Trophoblast cell (in vitro differentiated cells and primary cell): ENCODE measurements at regions not wholly inside any gene's neighbourhood (a gene's known extent, or its start where the extent isn't known, plus 50 kb on each side); places are given as distances from the start of the nearest gene placed in this dataset.

ENCODE experiments used
- DNase-seq, 2 donors: peaks; one replicate each; pipeline ENCODE4 v3.0.0-alpha.2; 2016
- H2AFZ ChIP-seq: 2 replicates; pipeline ENCODE4 v1.6.1; 2013; ENCODE audit warnings: low read length, moderate library complexity, mild to moderate bottlenecking; ENCODE audit not compliant: insufficient read depth, poor library complexity
- H2AK5ac ChIP-seq: 2 replicates; pipeline ENCODE4 v1.6.1; 2013; ENCODE audit warnings: mild to moderate bottlenecking, low read length
- H2BK120ac ChIP-seq: 2 replicates; pipeline ENCODE4 v1.6.1; 2013; ENCODE audit warnings: low read length, mild to moderate bottlenecking, moderate library complexity; ENCODE audit not compliant: insufficient read depth, poor library complexity
- H2BK12ac ChIP-seq: 2 replicates; pipeline ENCODE4 v1.6.1; 2013; ENCODE audit warnings: mild to moderate bottlenecking, low read length, moderate library complexity
- H2BK5ac ChIP-seq: 2 replicates; pipeline ENCODE4 v1.6.1; 2013; ENCODE audit warnings: low read length, low read depth, moderate library complexity, mild to moderate bottlenecking; ENCODE audit not compliant: poor library complexity
- H3K14ac ChIP-seq: 2 replicates; pipeline ENCODE4 v1.6.1; 2013; ENCODE audit warnings: mild to moderate bottlenecking, low read length
- H3K18ac ChIP-seq: 2 replicates; pipeline ENCODE4 v1.6.1; 2013; ENCODE audit warnings: mild to moderate bottlenecking, low read length
- H3K23ac ChIP-seq: 2 replicates; pipeline ENCODE4 v1.6.1; 2013; ENCODE audit warnings: low read length
- H3K27ac ChIP-seq: 2 replicates; pipeline ENCODE4 v1.5.1; 2013; ENCODE audit warnings: low read depth, mild to moderate bottlenecking, inconsistent platforms, low read length, moderate library complexity
- H3K27me3 ChIP-seq: 2 replicates; pipeline ENCODE4 v1.6.1; 2013; ENCODE audit warnings: inconsistent platforms, mild to moderate bottlenecking, low read length, moderate library complexity; ENCODE audit not compliant: insufficient read depth
- H3K36me3 ChIP-seq, 2 experiments: 1 replicate in 1 of 2; 2 replicates in 1 of 2; pipeline ENCODE4 v1.6.1; 2013; ENCODE audit warnings: low read length in 2 of 2, mild to moderate bottlenecking in 2 of 2, moderate library complexity in 1 of 2; ENCODE audit not compliant: insufficient read depth in 2 of 2, control insufficient read depth in 1 of 2
- H3K4ac ChIP-seq: 2 replicates; pipeline ENCODE4 v1.6.1; 2013; ENCODE audit warnings: low read depth, mild to moderate bottlenecking, low read length, moderate library complexity
- H3K4me1 ChIP-seq, 2 experiments: 1 replicate in 1 of 2; 2 replicates in 1 of 2; pipeline ENCODE4 v1.6.1; 2013; ENCODE audit warnings: low read length in 2 of 2, mild to moderate bottlenecking in 2 of 2, moderate library complexity in 1 of 2; ENCODE audit not compliant: insufficient read depth in 2 of 2, control insufficient read depth in 1 of 2
- H3K4me2 ChIP-seq: 2 replicates; pipeline ENCODE4 v1.6.1; 2013; ENCODE audit warnings: inconsistent platforms, mild to moderate bottlenecking, low read length, moderate library complexity
- H3K4me3 ChIP-seq: 2 replicates; pipeline ENCODE4 v1.5.1; 2013; ENCODE audit warnings: mild to moderate bottlenecking, low read depth, low read length, inconsistent platforms
- H3K79me1 ChIP-seq: one replicate; pipeline ENCODE4 v1.6.1; 2013; ENCODE audit warnings: low read length
- H3K79me2 ChIP-seq: 2 replicates; pipeline ENCODE4 v1.6.1; 2013; ENCODE audit warnings: low read length, mild to moderate bottlenecking; ENCODE audit not compliant: control insufficient read depth, insufficient read depth, poor library complexity
- H3K9ac ChIP-seq: 2 replicates; pipeline ENCODE4 v1.6.1; 2013; ENCODE audit warnings: mild to moderate bottlenecking, low read length
- H3K9me3 ChIP-seq: 2 replicates; pipeline ENCODE4 v1.6.1; 2013; ENCODE audit warnings: low read depth, mild to moderate bottlenecking, control low read depth, inconsistent platforms, low read length; ENCODE audit not compliant: insufficient read depth
- H4K12ac ChIP-seq: 2 replicates; pipeline ENCODE4 v1.6.1; 2013; ENCODE audit warnings: low read depth, mild to moderate bottlenecking, low read length, moderate library complexity
- H4K8ac ChIP-seq: 2 replicates; pipeline ENCODE4 v1.6.1; 2013; ENCODE audit warnings: low read depth, mild to moderate bottlenecking, low read length, moderate library complexity
- H4K91ac ChIP-seq: one replicate; pipeline ENCODE4 v1.6.1; 2013; ENCODE audit warnings: low read depth, mild to moderate bottlenecking, low read length, moderate library complexity
- WGBS: extraction: QIAGEN DNeasy Blood & Tissue Kit; methylation state at CpG from one replicate; pipeline ENCODE4 v1.1.7; 2013; ENCODE audit warnings: missing lambda C conversion rate; ENCODE audit not compliant: insufficient read length, insufficient coverage; ENCODE audit errors: extremely low coverage; 5-methylcytosine and 5-hydroxymethylcytosine counted together

GRCh38 chr4:29014555-29014954 is 1705.6 kb upstream of the PCDH7 start:
- Histone ChIP-seq H3K36me3 (no peaks in the 10 kb centered on the region), H3K4me3 (no peak overlapping the region), H3K4me2 (no peak overlapping the region), H3K9me3 (no peaks in the 10 kb centered on the region), H4K91ac (no peak overlapping the region), H3K4me1 (no peaks in the 10 kb centered on the region), H3K27ac (no peak overlapping the region), H2AK5ac (no peak overlapping the region), H3K23ac (no peak overlapping the region), H3K27me3 (no peaks in the 10 kb centered on the region), H2BK120ac (no peak overlapping the region), H3K14ac (no peak overlapping the region), H3K79me2 (no peaks in the 10 kb centered on the region), H3K9ac (no peak overlapping the region), H3K79me1 (no peaks in the 10 kb centered on the region), H2BK5ac (no peak overlapping the region), H4K8ac (no peak overlapping the region), H3K18ac (no peak overlapping the region), H4K12ac (no peak overlapping the region), H2AFZ (no peak overlapping the region), H3K4ac (no peak overlapping the region), H2BK12ac (no peak overlapping the region)
- DNase-seq = no peak
- no CpG with 5 or more reads among the region's 4 CpGs for WGBS

- no peak overlapping the region for H4K91ac ChIP-seq
- H3K27me3 ChIP-seq = no peaks in the 10 kb centered on the region
Observed at GRCh38 chr4:29033703-29034102, 1686.5 kb upstream of the PCDH7 start.

GRCh38 chr4:29037501-29037900 is 1682.7 kb upstream of the PCDH7 start:
- Histone ChIP-seq H3K27ac (no peak overlapping the region), H3K79me1 (no peaks in the 10 kb centered on the region), H3K4me1 (no peaks in the 10 kb centered on the region), H4K91ac (no peak overlapping the region), H2BK120ac (no peak overlapping the region), H3K18ac (no peak overlapping the region), H3K4ac (no peak overlapping the region), H2BK12ac (no peak overlapping the region), H3K9me3 (no peaks in the 10 kb centered on the region), H2AK5ac (no peak overlapping the region), H3K14ac (no peak overlapping the region), H3K36me3 (no peaks in the 10 kb centered on the region), H2BK5ac (no peak overlapping the region), H3K79me2 (no peaks in the 10 kb centered on the region), H4K12ac (no peak overlapping the region), H3K9ac (no peak overlapping the region), H3K23ac (no peak overlapping the region), H2AFZ (no peak overlapping the region), H3K4me3 (no peak overlapping the region), H3K27me3 (no peaks in the 10 kb centered on the region), H4K8ac (no peak overlapping the region), H3K4me2 (no peak overlapping the region)
- WGBS = no CpG with 5 or more reads among the region's 5 CpGs
- DNase-seq = no peak

More at GRCh38 chr4:29033703-29034102, 1686.5 kb upstream of the PCDH7 start:
- no peak overlapping the region for H3K4ac ChIP-seq
- no peak overlapping the region for H2AFZ ChIP-seq
- WGBS = no CpG with 5 or more reads among the region's 1 CpG
- H3K79me1 ChIP-seq = no peaks in the 10 kb centered on the region
- H3K79me2 ChIP-seq = no peaks in the 10 kb centered on the region
- H2BK120ac ChIP-seq = no peak overlapping the region
- H4K12ac ChIP-seq = no peak overlapping the region
- no peak overlapping the region for H4K8ac ChIP-seq
- no peaks in the 10 kb centered on the region for H3K36me3 ChIP-seq
- no peak overlapping the region for H3K9ac ChIP-seq
- H3K27ac ChIP-seq = no peak overlapping the region
- no peak overlapping the region for H2AK5ac ChIP-seq
- H3K14ac ChIP-seq = no peak overlapping the region
- no peaks in the 10 kb centered on the region for H3K9me3 ChIP-seq
- H2BK5ac ChIP-seq = no peak overlapping the region
- H3K18ac ChIP-seq = no peak overlapping the region
- no peaks in the 10 kb centered on the region for H3K4me1 ChIP-seq
- no peak for DNase-seq
- H3K4me3 ChIP-seq = no peak overlapping the region
- H3K4me2 ChIP-seq = no peak overlapping the region
- no peak overlapping the region for H2BK12ac ChIP-seq
- no peak overlapping the region for H3K23ac ChIP-seq

- no peak overlapping the region for H4K12ac ChIP-seq
- H3K4ac ChIP-seq = no peak overlapping the region
- H3K9me3 ChIP-seq = no peaks in the 10 kb centered on the region
- no peak for DNase-seq
- H3K4me1 ChIP-seq = no peaks in the 10 kb centered on the region
- no peak overlapping the region for H4K8ac ChIP-seq
- H4K91ac ChIP-seq = no peak overlapping the region
- no peak overlapping the region for H2AFZ ChIP-seq
- no peak overlapping the region for H3K14ac ChIP-seq
- H3K4me3 ChIP-seq = no peak overlapping the region
- H3K4me2 ChIP-seq = no peak overlapping the region
- no peak overlapping the region for H3K27ac ChIP-seq
- H3K27me3 ChIP-seq = no peaks in the 10 kb centered on the region
- H3K9ac ChIP-seq = no peak overlapping the region
- no peaks in the 10 kb centered on the region for H3K36me3 ChIP-seq
- no peaks in the 10 kb centered on the region for H3K79me1 ChIP-seq
- H2AK5ac ChIP-seq = no peak overlapping the region
- H2BK5ac ChIP-seq = no peak overlapping the region
- WGBS = no CpG with 5 or more reads among the region's 5 CpGs
- H3K79me2 ChIP-seq = no peaks in the 10 kb centered on the region
- H2BK12ac ChIP-seq = no peak overlapping the region
- no peak overlapping the region for H3K18ac ChIP-seq
- no peak overlapping the region for H3K23ac ChIP-seq
- H2BK120ac ChIP-seq = no peak overlapping the region
Observed at GRCh38 chr4:29043411-29043810, 1676.8 kb upstream of the PCDH7 start.
